ENCODE measurements at regions not wholly inside any gene's neighbourhood (a gene's known extent, or its start where the extent isn't known, plus 50 kb on each side); places are given as distances from the start of the nearest gene placed in this dataset.
"Not testable (repeated sequence)": the region's sequence is repeated elsewhere in the genome, so short reads cannot be mapped to it uniquely, and the experiment has no call there.

GRCh38 chr10:22824520-22824919 lies 103.3 kb upstream of the ARMC3 start:
- no peak for DNase-seq

- DNase-seq, result no peak
Measured at GRCh38 chr10:22823109-22823508, 104.7 kb upstream of the ARMC3 start.

DNA sequence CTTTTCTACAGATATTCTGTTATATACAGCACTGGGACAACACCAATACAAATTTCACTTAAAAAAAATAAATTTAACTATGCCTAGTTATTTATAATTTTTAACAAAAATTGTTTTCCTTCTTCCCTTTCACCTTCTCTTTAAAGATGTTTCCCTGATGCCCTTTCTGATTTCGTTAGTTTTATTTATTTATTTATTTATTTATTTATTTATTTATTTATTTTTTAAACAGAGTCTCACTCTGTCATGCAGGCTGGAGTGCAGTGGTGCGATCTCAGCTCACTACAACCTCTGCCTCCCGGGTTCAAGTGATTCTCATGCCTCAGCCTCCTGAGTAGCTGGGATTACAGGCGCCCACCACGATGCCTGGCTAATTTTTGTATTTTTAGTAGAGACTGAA lies 105.9 kb upstream of the ARMC3 start:
- DNase-seq, result not testable (repeated sequence)

- no peak for DNase-seq
Measured at GRCh38 chr10:22821501-22821900, 106.4 kb upstream of the ARMC3 start.

DNA sequence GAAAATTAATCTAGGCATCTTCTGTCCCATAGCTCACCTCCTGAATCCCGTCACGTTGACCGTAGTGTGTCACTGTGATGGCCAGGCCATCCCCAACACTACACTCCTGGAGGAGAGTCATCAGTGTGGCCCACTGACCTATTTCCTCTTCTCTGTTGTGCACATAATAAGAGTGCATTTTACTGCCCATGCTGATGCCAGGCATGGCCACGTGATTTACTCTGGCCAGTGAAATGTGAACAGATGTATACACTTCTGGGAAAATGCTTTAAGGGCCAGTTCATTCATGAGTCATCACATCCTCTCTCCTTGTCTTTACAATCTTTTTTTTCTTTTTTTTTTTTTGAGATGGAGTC lies 101.9 kb upstream of the PIP4K2A start:
- DNase-seq, result no peak

GRCh38 chr10:22810643-22811465 lies 96.5 kb upstream of the PIP4K2A start:
- DNase-seq, result no peak

DNA sequence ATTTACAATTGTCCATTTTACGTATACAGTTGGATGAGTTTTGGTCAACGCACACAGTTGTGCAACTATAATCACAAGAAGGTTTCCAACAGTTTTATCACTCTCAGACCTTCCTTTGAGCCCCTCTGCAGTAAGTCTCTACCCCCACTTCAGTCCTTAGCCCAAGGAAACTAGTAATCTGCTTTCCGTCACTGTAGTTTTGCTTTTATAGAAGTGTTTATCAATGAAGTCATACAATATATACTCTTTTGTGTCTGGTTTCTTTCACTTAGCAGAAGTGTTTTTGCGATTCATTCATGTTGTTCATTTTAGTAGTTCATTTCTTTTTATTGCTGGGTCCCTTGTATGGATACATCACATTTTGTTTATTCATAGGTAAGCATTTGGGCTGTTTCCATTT lies 92.9 kb upstream of the PIP4K2A start:
- DNase-seq, result no peak

GRCh38 chr10:22805304-22805703 lies 90.9 kb upstream of the PIP4K2A start:
- DNase-seq, result no peak

GRCh38 chr10:22803261-22803885 lies 89.0 kb upstream of the PIP4K2A start:
- no peak for DNase-seq

DNA sequence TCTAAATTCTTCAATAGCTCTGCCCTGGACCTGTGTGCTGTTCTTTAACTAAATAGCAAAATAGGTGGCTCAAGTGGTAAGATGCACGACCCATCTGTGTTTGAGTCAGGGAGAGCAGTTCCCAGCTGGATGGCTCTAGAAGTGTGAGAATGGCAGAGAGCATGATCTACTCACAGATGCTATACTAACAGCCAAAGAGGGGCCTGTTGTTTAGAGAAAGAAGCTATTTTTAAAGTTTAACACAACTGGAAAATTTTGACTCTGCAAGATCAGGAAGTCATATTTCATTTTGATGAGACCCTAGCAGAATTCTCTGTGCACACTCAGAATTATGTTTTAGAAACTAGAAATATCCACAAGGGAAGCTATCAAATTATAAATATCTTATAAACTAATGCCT lies 87.4 kb upstream of the PIP4K2A start:
- DNase-seq, result no peak

- not testable (repeated sequence) for DNase-seq
Measured at GRCh38 chr10:22797796-22798195, 83.4 kb upstream of the PIP4K2A start.

- DNase-seq, result no peak
Measured at GRCh38 chr10:22795546-22795945, 81.2 kb upstream of the PIP4K2A start.

DNA sequence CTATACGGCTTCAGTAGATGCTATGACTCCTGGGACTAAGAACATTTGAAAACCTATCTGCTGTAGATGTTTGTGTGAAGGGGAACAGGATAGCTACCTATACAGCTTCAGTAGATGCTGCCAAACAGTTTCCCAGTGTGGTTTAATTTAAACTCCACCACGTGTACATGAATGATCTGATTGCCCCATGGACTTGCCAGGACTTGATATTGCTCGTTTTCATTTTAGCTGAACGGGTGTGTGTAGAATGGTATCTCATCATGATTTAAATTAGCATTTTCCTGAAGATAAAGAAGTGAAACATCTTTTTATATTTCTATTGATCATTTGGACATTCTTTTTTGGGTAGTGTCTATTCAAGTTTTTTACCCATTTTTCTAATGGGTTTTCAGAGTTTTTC lies 77.8 kb upstream of the PIP4K2A start:
- DNase-seq, result no peak

GRCh38 chr10:22791665-22792064 lies 77.3 kb upstream of the PIP4K2A start:
- no peak for DNase-seq

GRCh38 chr10:22784668-22785067 lies 70.3 kb upstream of the PIP4K2A start:
- DNase-seq, result no peak

- DNase-seq, result no peak
Measured at GRCh38 chr10:22783807-22784206, 69.4 kb upstream of the PIP4K2A start.

GRCh38 chr10:22780474-22780885 lies 66.1 kb upstream of the PIP4K2A start:
- no peak for DNase-seq

GRCh38 chr10:22779331-22780019 lies 65.1 kb upstream of the PIP4K2A start:
- DNase-seq, result no peak

DNA sequence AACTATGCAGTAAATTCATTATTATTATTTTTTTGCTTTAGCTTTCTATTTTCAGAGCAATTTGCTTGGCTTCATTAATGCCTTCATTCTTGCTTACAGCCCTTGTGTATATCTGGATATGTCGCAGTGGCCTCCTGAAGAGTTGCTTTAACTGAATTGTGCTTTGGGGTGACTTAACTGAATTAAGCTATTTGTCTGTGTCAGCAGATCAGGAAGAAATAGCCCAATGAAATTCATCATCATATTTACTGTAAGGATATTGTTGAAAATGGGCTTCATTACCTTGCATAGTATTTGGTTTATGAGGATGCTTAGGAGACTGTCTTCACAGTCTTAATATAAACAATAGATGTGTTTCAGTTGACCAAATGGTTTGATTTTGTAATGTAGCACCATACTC lies 59.7 kb upstream of the PIP4K2A start:
- DNase-seq, result no peak

DNA sequence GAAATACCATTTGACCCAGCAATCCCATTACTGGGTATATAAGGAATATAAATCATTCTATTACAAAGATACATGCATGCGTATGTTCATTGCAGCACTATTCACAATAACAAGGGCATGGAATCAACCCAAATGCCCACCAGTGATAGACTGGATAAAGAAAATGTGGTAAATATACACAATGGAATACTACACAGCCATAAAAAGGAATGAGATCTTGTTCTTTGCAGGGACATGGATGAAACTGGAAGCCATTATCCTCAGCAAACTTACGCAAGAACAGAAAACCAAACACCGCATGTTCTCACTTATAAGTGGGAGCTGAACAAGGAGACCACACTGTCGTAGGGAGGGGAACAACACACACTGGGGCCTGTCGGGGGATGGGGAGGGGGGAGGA lies 57.3 kb upstream of the PIP4K2A start:
- DNase-seq, result not testable (repeated sequence)

DNA sequence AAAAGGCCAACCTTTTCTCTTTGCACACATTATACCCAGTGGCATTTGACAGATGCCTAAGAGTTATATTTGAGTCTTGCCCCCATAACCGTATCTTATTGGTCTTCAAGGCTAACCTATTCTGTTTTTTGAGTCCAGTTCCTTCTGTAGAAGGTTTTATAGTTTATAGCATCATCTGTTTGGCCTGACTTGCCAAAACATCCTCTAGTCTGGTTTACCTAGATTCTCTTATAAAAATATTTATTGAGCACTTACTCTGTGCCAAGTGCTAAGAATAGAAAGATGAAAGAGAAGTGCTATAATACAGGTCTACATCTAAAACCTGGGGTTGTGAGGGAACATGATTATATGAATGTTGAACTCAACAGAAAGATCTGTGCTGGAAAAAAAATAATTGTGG lies 55.9 kb upstream of the PIP4K2A start:
- no peak for DNase-seq

GRCh38 chr10:22767859-22768258 lies 53.5 kb upstream of the PIP4K2A start:
- DNase-seq, result no peak

- no peak for DNase-seq
Measured at GRCh38 chr10:22766693-22767092, 52.3 kb upstream of the PIP4K2A start.

All from CD4-positive, alpha-beta T cell treated with Interleukin-17A for 4 hours (primary cell).